ENCODE measurements at regions not wholly inside any gene's neighbourhood (a gene's known extent, or its start where the extent isn't known, plus 50 kb on each side); places are given as distances from the start of the nearest gene placed in this dataset.
"Not testable (repeated sequence)": the region's sequence is repeated elsewhere in the genome, so short reads cannot be mapped to it uniquely, and the experiment has no call there.

- not testable (repeated sequence) for DNase-seq
Observed at GRCh38 chr7:114076392-114077157, 157.8 kb upstream of the PPP1R3A start.

- DNase-seq, result no peak
Observed at GRCh38 chr7:114073701-114074100, 154.9 kb upstream of the PPP1R3A start.

- DNase-seq, result no peak
Observed at GRCh38 chr7:114070246-114070645, 151.4 kb upstream of the PPP1R3A start.

GRCh38 chr7:114062810-114063209 is 144.0 kb upstream of the PPP1R3A start:
- peak; percentile 10 for DNase-seq

GRCh38 chr7:114051871-114052331 is 133.1 kb upstream of the PPP1R3A start:
- DNase-seq, result no peak

GRCh38 chr7:114050571-114050970 is 131.8 kb upstream of the PPP1R3A start:
- DNase-seq, result no peak

GRCh38 chr7:114048386-114049235 is 129.8 kb upstream of the PPP1R3A start:
- DNase-seq, result no peak

GRCh38 chr7:114047889-114048288 is 129.1 kb upstream of the PPP1R3A start:
- DNase-seq, result no peak

- DNase-seq, result no peak
Observed at GRCh38 chr7:114033475-114033874, 114.7 kb upstream of the PPP1R3A start.

- peak; percentile 89 for DNase-seq
Observed at GRCh38 chr7:114026486-114027089, 107.8 kb upstream of the PPP1R3A start.

- no peak for DNase-seq
Observed at GRCh38 chr7:114021135-114021534, 102.3 kb upstream of the PPP1R3A start.

GRCh38 chr7:114008696-114009095 is 89.9 kb upstream of the PPP1R3A start:
- peak; percentile 58 for DNase-seq

- no peak for DNase-seq
Observed at GRCh38 chr7:114007386-114007785, 88.6 kb upstream of the PPP1R3A start.

- DNase-seq, result no peak
Observed at GRCh38 chr7:113998934-113999333, 80.1 kb upstream of the PPP1R3A start.

GRCh38 chr7:113996405-113996804 is 77.6 kb upstream of the PPP1R3A start:
- DNase-seq, result no peak

- no peak for DNase-seq
Observed at GRCh38 chr7:113986216-113986615, 67.4 kb upstream of the PPP1R3A start.

- DNase-seq, result no peak
Observed at GRCh38 chr7:113976508-113976907, 57.7 kb upstream of the PPP1R3A start.

GRCh38 chr7:113968713-113969112 is 49.9 kb upstream of the PPP1R3A start:
- DNase-seq, result peak; percentile 14
